ENCODE measurements at regions not wholly inside any gene's neighbourhood (a gene's known extent, or its start where the extent isn't known, plus 50 kb on each side); places are given as distances from the start of the nearest gene placed in this dataset.

DNA sequence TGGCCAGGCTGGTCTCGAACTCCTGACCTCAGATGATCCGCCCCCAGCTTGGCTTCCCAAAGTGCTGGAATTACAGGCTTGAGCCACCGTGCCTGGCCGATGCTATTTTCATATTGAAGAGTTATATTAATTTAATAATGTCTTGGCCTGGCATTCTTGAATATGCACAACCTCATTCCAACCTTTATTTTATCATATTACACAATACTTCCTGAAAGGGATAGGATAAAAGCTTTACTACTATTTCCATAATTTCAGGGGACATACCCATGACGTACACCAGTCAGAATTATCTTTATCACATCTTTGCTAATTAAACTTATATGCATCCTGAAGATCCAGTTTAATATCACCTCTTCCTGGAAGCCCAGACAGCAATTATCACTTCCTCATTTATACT lies 205.3 kb downstream of the ZIC4 start:
- WGBS, 2 donors = 83 to 88% methylated on average over 5 of the region's 5 CpGs
- Histone ChIP-seq H3K27me3 (no peaks in the 10 kb centered on the region), H3K36me3 (no peaks in the 10 kb centered on the region), H3K4me1 (no peaks in the 10 kb centered on the region), H3K9me3 (no peaks in the 10 kb centered on the region), H3K27ac (no peak overlapping the region), H3K4me3 (no peak overlapping the region)
- FAIRE-seq = no peak
- TF ChIP-seq, protein P1, sequence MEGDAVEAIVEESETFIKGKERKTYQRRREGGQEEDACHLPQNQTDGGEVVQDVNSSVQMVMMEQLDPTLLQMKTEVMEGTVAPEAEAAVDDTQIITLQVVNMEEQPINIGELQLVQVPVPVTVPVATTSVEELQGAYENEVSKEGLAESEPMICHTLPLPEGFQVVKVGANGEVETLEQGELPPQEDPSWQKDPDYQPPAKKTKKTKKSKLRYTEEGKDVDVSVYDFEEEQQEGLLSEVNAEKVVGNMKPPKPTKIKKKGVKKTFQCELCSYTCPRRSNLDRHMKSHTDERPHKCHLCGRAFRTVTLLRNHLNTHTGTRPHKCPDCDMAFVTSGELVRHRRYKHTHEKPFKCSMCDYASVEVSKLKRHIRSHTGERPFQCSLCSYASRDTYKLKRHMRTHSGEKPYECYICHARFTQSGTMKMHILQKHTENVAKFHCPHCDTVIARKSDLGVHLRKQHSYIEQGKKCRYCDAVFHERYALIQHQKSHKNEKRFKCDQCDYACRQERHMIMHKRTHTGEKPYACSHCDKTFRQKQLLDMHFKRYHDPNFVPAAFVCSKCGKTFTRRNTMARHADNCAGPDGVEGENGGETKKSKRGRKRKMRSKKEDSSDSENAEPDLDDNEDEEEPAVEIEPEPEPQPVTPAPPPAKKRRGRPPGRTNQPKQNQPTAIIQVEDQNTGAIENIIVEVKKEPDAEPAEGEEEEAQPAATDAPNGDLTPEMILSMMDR (IDR thresholded peaks at IDR 0.05) = no peak
- no peak for DNase-seq
- no peak for ATAC-seq
- intact Hi-C loops (cut with DNase I) = no loop called here

DNA sequence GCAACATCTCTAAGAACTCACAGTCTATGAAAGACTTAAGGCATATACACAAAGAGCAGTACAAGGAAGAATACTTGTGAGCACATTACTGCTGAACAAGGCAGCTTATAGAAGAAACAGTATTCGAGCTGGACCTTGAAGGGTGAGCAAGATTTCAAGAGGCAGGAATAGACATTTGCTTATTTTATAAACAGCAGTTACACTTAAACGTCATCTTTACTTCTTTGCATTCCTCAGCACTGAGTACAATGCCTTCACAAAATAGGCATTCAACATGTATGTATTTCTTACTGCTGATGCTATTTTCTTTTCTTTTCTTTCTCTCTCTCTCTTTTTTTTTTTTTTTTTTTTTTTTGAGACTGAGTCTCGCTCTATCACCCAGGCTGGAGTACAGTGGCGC lies 205.8 kb downstream of the ZIC4 start:
- Histone ChIP-seq H3K27me3 (no peaks in the 10 kb centered on the region), H3K9me3 (no peaks in the 10 kb centered on the region), H3K36me3 (no peaks in the 10 kb centered on the region), H3K27ac (no peak overlapping the region), H3K4me1 (no peaks in the 10 kb centered on the region), H3K4me3 (no peak overlapping the region)
- intact Hi-C loops (cut with DNase I) = no loop called here
- FAIRE-seq (no peak), ATAC-seq (no peak), DNase-seq (no peak)
- TF ChIP-seq, protein P1 (IDR thresholded peaks at IDR 0.05) = no peak
- WGBS, 2 donors = 74 to 75% methylated on average over 4 of the region's 4 CpGs

DNA sequence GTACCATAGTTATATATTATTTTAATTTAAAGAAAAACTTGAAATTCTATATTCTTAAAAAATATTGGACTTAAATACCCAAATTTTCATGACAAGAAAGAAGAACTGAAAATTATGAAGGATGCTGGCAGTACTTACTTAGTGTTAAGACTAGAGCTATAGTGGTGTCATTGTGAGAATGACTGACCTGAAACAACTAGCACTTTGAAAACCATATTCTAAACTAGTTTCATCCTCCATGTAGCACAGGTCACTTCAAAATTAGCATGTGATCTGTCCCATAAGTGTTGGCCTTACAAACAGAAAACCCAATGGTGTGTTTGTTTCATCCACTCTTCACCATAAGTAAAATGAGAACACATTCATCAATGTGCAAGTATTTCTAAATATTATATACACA lies 208.6 kb downstream of the ZIC4 start:
- H3K9me3 ChIP-seq = no peaks in the 10 kb centered on the region
- intact Hi-C loops (cut with DNase I) = no loop called here
- H3K4me1 ChIP-seq = no peaks in the 10 kb centered on the region
- no peak overlapping the region for H3K4me3 ChIP-seq
- DNase-seq (no peak), FAIRE-seq (no peak), ATAC-seq (no peak)
- TF ChIP-seq, protein P1 (IDR thresholded peaks at IDR 0.05) = no peak
- H3K36me3 ChIP-seq = no peaks in the 10 kb centered on the region
- no peak overlapping the region for H3K27ac ChIP-seq
- H3K27me3 ChIP-seq = no peaks in the 10 kb centered on the region

DNA sequence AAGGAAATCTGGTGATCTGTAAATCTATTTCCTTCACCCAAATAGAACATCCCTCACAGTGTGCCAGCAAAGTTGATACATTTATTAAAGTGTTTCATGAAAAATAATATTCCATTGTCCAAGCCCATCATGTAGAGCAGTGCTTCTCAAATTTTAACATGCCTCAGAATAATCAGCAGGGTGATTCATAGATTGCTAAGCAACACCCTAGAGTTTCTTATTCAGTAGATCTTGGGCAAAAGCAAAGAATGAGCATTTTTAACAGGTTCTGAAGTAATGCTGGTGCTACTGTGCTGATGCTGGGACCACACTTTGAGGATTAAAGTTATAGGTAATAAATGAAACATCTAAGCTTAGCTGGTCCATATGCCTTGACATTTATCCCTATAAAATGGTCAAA lies 210.5 kb downstream of the ZIC4 start:
- FAIRE-seq (no peak), DNase-seq (no peak), ATAC-seq (no peak)
- H3K27ac ChIP-seq = no peak overlapping the region
- H3K4me1 ChIP-seq = no peaks in the 10 kb centered on the region
- H3K36me3 ChIP-seq = no peaks in the 10 kb centered on the region
- no peaks in the 10 kb centered on the region for H3K27me3 ChIP-seq
- intact Hi-C loops (cut with DNase I) = no loop called here
- no peaks in the 10 kb centered on the region for H3K9me3 ChIP-seq
- H3K4me3 ChIP-seq = no peak overlapping the region
- TF ChIP-seq, protein P1 (IDR thresholded peaks at IDR 0.05) = no peak

DNA sequence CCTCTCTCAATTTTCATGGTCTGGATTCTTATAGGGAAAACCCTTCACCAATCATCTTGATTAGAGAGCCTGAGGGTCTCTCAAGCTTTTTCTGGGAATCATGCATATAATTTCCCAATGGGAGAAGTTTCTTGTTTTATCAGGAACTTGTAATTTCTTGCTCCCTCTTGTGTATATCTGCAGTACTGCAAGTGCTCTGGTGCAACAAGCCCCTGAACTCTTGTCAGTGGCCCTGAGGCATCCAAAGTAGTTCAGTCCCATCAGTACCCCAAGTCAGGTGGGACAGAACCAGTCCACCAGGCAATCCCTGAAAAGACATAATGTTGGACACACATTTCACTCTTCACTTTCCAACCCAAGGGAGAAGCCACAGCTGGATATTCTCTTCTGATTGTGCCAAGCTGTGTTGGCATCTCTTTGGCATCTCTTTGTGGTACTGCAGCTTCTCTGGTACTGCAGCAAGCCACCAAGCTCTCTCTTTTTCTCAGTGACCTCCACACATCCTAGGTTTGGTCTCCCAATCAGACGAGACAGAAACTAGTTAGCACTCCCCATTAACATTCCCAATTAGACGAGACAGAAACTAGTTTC lies 214.5 kb downstream of the ZIC4 start:
- ATAC-seq (peak in 3 of 4 donors; percentile 57 to 82 (median 63)), FAIRE-seq (no peak), DNase-seq (peak in 3 of 6 donors; percentile 7 to 29 (median 16))
- 52 to 66% methylated on average over 2 of the region's 2 CpGs for WGBS, 2 donors
- TF ChIP-seq, protein P1 (IDR thresholded peaks at IDR 0.05) = peak; percentile 61 to 75 (median 70)
- intact Hi-C loops (cut with DNase I) = loop anchor here in 1 of 3 donors (5.0 kb wide), 1 partner anchor 375 kb away; no protein-coding TSS in a partner anchor
- Histone ChIP-seq H3K9me3 (no peaks in the 10 kb centered on the region), H3K36me3 (no peaks in the 10 kb centered on the region), H3K27ac (no peak overlapping the region), H3K4me1 (no peaks in the 10 kb centered on the region), H3K27me3 (no peaks in the 10 kb centered on the region), H3K4me3 (no peak overlapping the region)
